Ovary (tissue), 7 donors: ENCODE measurements at regions not wholly inside any gene's neighbourhood (a gene's known extent, or its start where the extent isn't known, plus 50 kb on each side); places are given as distances from the start of the nearest gene placed in this dataset.
A peak's percentile ranks its signal among the peaks of the same experiment; 100 is the strongest.

ENCODE experiments used
- DNase-seq, 5 donors: peaks; one replicate each; pipeline ENCODE4 v3.0.0-alpha.2; 2019 to 2020
- H3K27ac ChIP-seq, 2 donors: fragments of 200-600 bp; one replicate each; pipeline versions ENCODE4 v1.5.1 to v1.8.0; 2019 to 2022
- H3K27me3 ChIP-seq: fragments of 200-600 bp; one replicate; pipeline ENCODE4 v1.8.0; 2022
- H3K36me3 ChIP-seq: fragments of 200-600 bp; sonication (generic); one replicate; pipeline ENCODE4 v1.5.1; 2019
- H3K4me1 ChIP-seq: one replicate; pipeline ENCODE4 v1.8.1; 2013; ENCODE audit warnings: mild to moderate bottlenecking, moderate library complexity; ENCODE audit not compliant: insufficient read depth
- H3K4me3 ChIP-seq: fragments of 200-600 bp; sonication (generic); one replicate; pipeline ENCODE4 v1.5.1; 2017
- H3K9me3 ChIP-seq, 2 donors: fragments of 200-600 bp in 1 of 2; sonication (generic) in 1 of 2; one replicate each; pipeline versions ENCODE4 v1.5.1 to v1.8.1; 2013 to 2019; ENCODE audit warnings: mild to moderate bottlenecking in 1 of 2, moderate library complexity in 1 of 2
- CTCF ChIP-seq, 3 donors: fragments of 450-650 bp in 2 of 3; fragments of 200-600 bp in 1 of 3; IDR thresholded peaks; one replicate each; pipeline versions ENCODE4 v1.5.1 to v1.8.0; 2016 to 2022; ENCODE audit warnings: antibody characterized with exemption in 3 of 3, mild to moderate bottlenecking in 1 of 3
- EP300 ChIP-seq: sonication (generic); formaldehyde crosslinking; IDR thresholded peaks from one replicate; pipeline ENCODE4 v1.6.1; 2017; ENCODE audit warnings: antibody characterized with exemption
- POLR2A ChIP-seq: fragments of 450-650 bp; IDR thresholded peaks from one replicate; pipeline ENCODE4 v1.6.1; 2017; ENCODE audit warnings: antibody characterized with exemption, mild to moderate bottlenecking, moderate library complexity
- WGBS, 3 donors: extraction: QIAGEN DNeasy Blood & Tissue Kit in 1 of 3; methylation state at CpG; one replicate each; pipeline versions ENCODE4 v1.1.5 to v1.1.7; 2013 to 2017; 5-methylcytosine and 5-hydroxymethylcytosine counted together
- intact Hi-C, 4 donors: fragments of 100-400 bp; cut with DNase I; formaldehyde crosslinking; loops; one replicate each; pipeline versions ENCODE4 v1.11.0 to v1.15.1; 2022 to 2023
- donor health status: DM: no; HTN: no; CAD: no; lungs with moderate emphysema.
- donor health status: DM: no; HTN: no; CAD: no.
- donor health status: Bipolar disorder and iron deficiency.
- donor health status: DM: no; HTN: no; CAD: no.
- donor health status: DM: yes; HTN: yes; CAD: no.

GRCh38 chr1:232439011-232439410 is 190.9 kb downstream of the SIPA1L2 start:
- peaks cover 5% of the 10 kb centered on the region for H3K4me1 ChIP-seq
- WGBS, 3 donors = 91 to 94% (median 93%) methylated on average over 13 to 18 of the region's 18 CpGs
- no peaks in the 10 kb centered on the region for H3K27me3 ChIP-seq
- no peaks in the 10 kb centered on the region for H3K36me3 ChIP-seq
- no peak for DNase-seq
- H3K9me3 ChIP-seq = no peaks in the 10 kb centered on the region
- H3K27ac ChIP-seq = no peak overlapping the region
- intact Hi-C loops = no loop called here
- H3K4me3 ChIP-seq = no peak overlapping the region
- TF ChIP-seq POLR2A (no peak), CTCF (IDR thresholded peaks at IDR 0.05) (no peak), EP300 (no peak)

- intact Hi-C loops = no loop called here
- no peak overlapping the region for H3K27ac ChIP-seq
- no peak for DNase-seq
- TF ChIP-seq EP300 (no peak), POLR2A (no peak), CTCF (IDR thresholded peaks at IDR 0.05) (no peak)
- H3K4me3 ChIP-seq = no peak overlapping the region
- no peaks in the 10 kb centered on the region for H3K9me3 ChIP-seq
- H3K4me1 ChIP-seq = peaks cover 5% of the 10 kb centered on the region
- WGBS, 3 donors = 73 to 82% (median 81%) methylated on average over 5 of the region's 5 CpGs
- H3K27me3 ChIP-seq = no peaks in the 10 kb centered on the region
- no peaks in the 10 kb centered on the region for H3K36me3 ChIP-seq
These were observed 191.5 kb downstream of the SIPA1L2 start for GRCh38 chr1:232438476-232438875.

- Histone ChIP-seq H3K9me3 (no peaks in the 10 kb centered on the region), H3K27ac (no peak overlapping the region), H3K4me3 (no peak overlapping the region), H3K4me1 (peaks cover 5% of the 10 kb centered on the region), H3K36me3 (no peaks in the 10 kb centered on the region), H3K27me3 (no peaks in the 10 kb centered on the region)
- intact Hi-C loops = no loop called here
- no peak for TF ChIP-seq EP300
- no peak for TF ChIP-seq CTCF (IDR thresholded peaks at IDR 0.05)
- no peak for TF ChIP-seq POLR2A
- WGBS, 3 donors = 87 to 92% (median 88%) methylated on average over 7 of the region's 7 CpGs
- no peak for DNase-seq
These were observed 192.4 kb downstream of the SIPA1L2 start for GRCh38 chr1:232437510-232437909.

- Histone ChIP-seq H3K4me3 (no peak overlapping the region), H3K4me1 (peaks cover 5% of the 10 kb centered on the region), H3K27me3 (no peaks in the 10 kb centered on the region), H3K36me3 (no peaks in the 10 kb centered on the region), H3K27ac (no peak overlapping the region), H3K9me3 (no peaks in the 10 kb centered on the region)
- intact Hi-C loops = no loop called here
- DNase-seq = peak; percentile 38 to 70 (median 46)
- 3 to 4% (median 3%) methylated on average over 3 of the region's 3 CpGs for WGBS, 3 donors
- TF ChIP-seq EP300 (no peak), POLR2A (no peak), CTCF (IDR thresholded peaks at IDR 0.05) (no peak)
These were observed 194.2 kb downstream of the SIPA1L2 start for GRCh38 chr1:232435729-232436128.

DNA sequence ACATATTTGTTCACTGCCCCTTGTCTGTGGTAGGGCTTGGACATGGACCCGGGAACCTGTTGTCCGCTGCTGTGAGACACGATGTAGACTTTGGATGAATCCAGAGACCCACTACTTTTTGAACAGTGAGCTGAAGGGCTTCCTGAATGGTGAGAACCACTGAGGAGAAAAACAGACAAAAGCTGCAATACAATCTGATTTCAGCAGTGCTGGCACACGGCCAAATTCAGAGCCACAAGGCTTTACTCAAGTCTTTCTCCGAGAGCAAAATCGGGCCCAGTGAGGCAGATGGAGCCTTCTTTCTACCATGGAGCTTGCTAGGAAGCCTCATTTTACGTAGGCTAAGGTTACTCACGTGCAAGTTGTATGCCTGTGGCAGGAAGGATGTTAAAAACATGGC is 197.6 kb downstream of the SIPA1L2 start:
- no peaks in the 10 kb centered on the region for H3K9me3 ChIP-seq
- 86 to 90% (median 88%) methylated on average over 8 of the region's 8 CpGs for WGBS, 3 donors
- no peak overlapping the region for H3K4me3 ChIP-seq
- intact Hi-C loops = no loop called here
- peaks cover 5% of the 10 kb centered on the region for H3K4me1 ChIP-seq
- DNase-seq = no peak
- no peaks in the 10 kb centered on the region for H3K36me3 ChIP-seq
- TF ChIP-seq POLR2A = no peak
- no peak for TF ChIP-seq EP300
- no peak for TF ChIP-seq CTCF (IDR thresholded peaks at IDR 0.05)
- no peak overlapping the region for H3K27ac ChIP-seq
- H3K27me3 ChIP-seq = no peaks in the 10 kb centered on the region
